Esophagus muscularis mucosa (tissue), 2 donors: ENCODE measurements at regions not wholly inside any gene's neighbourhood (a gene's known extent, or its start where the extent isn't known, plus 50 kb on each side); places are given as distances from the start of the nearest gene placed in this dataset.

Experiments
- EP300 ChIP-seq: sonication (generic); formaldehyde crosslinking; IDR thresholded peaks from one replicate; pipeline ENCODE4 v1.6.1; 2017; ENCODE audit warnings: antibody characterized with exemption
- POLR2A ChIP-seq: fragments of 450-650 bp; IDR thresholded peaks from one replicate; pipeline ENCODE4 v1.6.1; 2017; ENCODE audit warnings: antibody characterized with exemption, moderate library complexity, mild to moderate bottlenecking, low read depth

DNA sequence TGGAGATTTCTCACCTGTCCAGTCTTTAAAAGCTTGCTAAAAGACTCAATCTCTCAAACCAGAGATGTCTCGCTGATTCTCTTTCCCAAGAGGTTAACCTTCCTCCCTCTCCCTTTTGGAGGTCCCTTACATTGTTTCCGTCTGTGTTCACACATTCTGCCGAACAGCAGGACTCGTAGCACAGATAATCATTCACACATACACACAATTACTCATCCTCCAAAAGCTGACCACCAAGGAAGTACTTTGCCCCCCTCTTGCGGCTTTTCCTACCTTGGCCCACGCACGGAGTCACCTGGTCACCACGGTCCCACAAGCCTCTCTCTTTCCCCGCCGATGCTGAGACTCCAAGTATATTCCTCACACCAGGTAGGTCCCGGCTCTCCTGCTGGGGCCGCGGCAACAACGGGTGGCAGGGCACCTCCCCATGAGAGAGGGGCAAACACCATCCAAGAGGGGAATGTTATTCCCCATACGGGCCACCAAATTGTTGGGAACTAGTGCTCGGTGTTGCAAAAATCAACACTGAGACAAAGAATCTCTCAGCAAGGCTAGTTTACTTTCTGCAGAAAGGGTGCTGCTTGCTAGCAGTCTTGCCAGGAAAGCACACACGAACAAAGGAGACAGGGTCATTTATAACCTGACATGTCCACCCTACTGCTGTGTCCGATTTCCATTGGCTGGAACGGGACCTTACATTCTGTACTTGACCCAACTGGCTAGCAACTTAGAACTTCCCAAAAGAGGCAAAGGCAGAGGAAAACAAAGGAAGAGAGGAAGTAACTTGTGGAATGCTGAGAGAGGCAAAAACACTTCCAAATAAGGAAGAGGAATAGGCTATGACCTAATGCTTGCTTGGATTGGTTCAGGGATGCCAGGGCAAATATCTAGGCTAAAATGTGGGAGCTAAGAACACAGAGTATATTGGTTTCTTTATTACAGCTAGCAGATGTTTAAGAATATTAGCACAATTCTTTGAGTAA lies 102.1 kb upstream of the NECTIN3 start:
- TF ChIP-seq POLR2A, result no peak
- TF ChIP-seq EP300, result no peak
